B cell (primary cell): ENCODE measurements at regions not wholly inside any gene's neighbourhood (a gene's known extent, or its start where the extent isn't known, plus 50 kb on each side); places are given as distances from the start of the nearest gene placed in this dataset.

Source experiments
- ATAC-seq: fragments of 200-7000 bp; cut with Tn5 transposase; one replicate; pipeline ENCODE4 v1.10.0; 2021; ENCODE audit warnings: low read depth, mild to moderate bottlenecking, moderate number of reproducible peaks, moderate library complexity
- CTCF ChIA-PET: fragments of 350-600 bp; sonication (Branson Sonifier 250); formaldehyde crosslinking; loops from one replicate; lab custom pipeline; 2021; ENCODE audit warnings: antibody characterized with exemption, inconsistent platforms; lab: Charles Lee
- POLR2A ChIA-PET: fragments of 350-600 bp; sonication (Branson Sonifier 250); formaldehyde crosslinking; loops from one replicate; lab custom pipeline; 2021; ENCODE audit warnings: antibody characterized with exemption; lab: Charles Lee
- DNase-seq: peaks from one replicate; pipeline ENCODE4 v3.0.0; 2013
- H2AFZ ChIP-seq: 2 replicates; pipeline ENCODE4 v1.6.1; 2012; ENCODE audit warnings: mild to moderate bottlenecking, low read depth, low read length; ENCODE audit not compliant: insufficient read depth, poor library complexity, severe bottlenecking
- H3K27ac ChIP-seq, 2 donors: 1 replicate in 1 of 2; 2 replicates in 1 of 2; pipeline ENCODE4 v1.5.1; 2012 to 2013; ENCODE audit warnings: low read length in 2 of 2, mild to moderate bottlenecking in 2 of 2, moderate library complexity in 1 of 2
- H3K27me3 ChIP-seq, 4 experiments: fragments of 200-600 bp in 1 of 4; sonication (generic) in 1 of 4; replicated peaks in 1 of 4; 1 replicate in 2 of 4; 2 replicates in 2 of 4; pipeline versions ENCODE4 v1.6.1 to v1.7.0; 2013 to 2016; ENCODE audit warnings: low read length in 3 of 4, mild to moderate bottlenecking in 2 of 4, mixed read lengths in 1 of 4, moderate library complexity in 1 of 4; ENCODE audit not compliant: insufficient read depth in 4 of 4, control insufficient read depth in 3 of 4; ENCODE audit errors: control extremely low read depth in 1 of 4
- H3K36me3 ChIP-seq, 2 experiments: replicated peaks in 1 of 2; 1 replicate in 1 of 2; 2 replicates in 1 of 2; pipeline versions ENCODE4 v1.6.1 to v1.7.1; 2013; ENCODE audit warnings: low read length in 1 of 2; ENCODE audit not compliant: insufficient read depth in 2 of 2, control insufficient read depth in 1 of 2; ENCODE audit errors: control extremely low read depth in 1 of 2, extremely low read depth in 1 of 2
- H3K4me1 ChIP-seq, 2 donors: fragments of 200-600 bp in 1 of 2; sonication (generic) in 1 of 2; 1 replicate in 1 of 2; 2 replicates in 1 of 2; pipeline versions ENCODE4 v1.5.1 to v1.6.1; 2013 to 2017; ENCODE audit warnings: low read length in 2 of 2; ENCODE audit not compliant: control insufficient read depth in 2 of 2, insufficient read depth in 2 of 2
- H3K4me2 ChIP-seq: replicated peaks from 2 replicates; pipeline ENCODE3; 2012; ENCODE audit warnings: mild to moderate bottlenecking, low read depth, low read length; ENCODE audit not compliant: poor library complexity, severe bottlenecking
- H3K4me3 ChIP-seq, 5 experiments: fragments of 200-600 bp in 1 of 5; sonication (generic) in 1 of 5; 1 replicate in 3 of 5; 2 replicates in 2 of 5; pipeline versions ENCODE4 v1.5.1 to v1.7.0; 2011 to 2016; ENCODE audit warnings: low read length in 4 of 5, mild to moderate bottlenecking in 4 of 5, low read depth in 2 of 5, control low read depth in 1 of 5, moderate library complexity in 1 of 5; ENCODE audit not compliant: insufficient read depth in 1 of 5; ENCODE audit errors: control extremely low read depth in 1 of 5, extremely low read depth in 1 of 5
- H3K79me2 ChIP-seq: fragments of 200-600 bp; sonication (generic); one replicate; pipeline ENCODE4 v1.6.0; 2016; ENCODE audit warnings: low read length; ENCODE audit not compliant: control insufficient read depth, insufficient read depth
- H3K9ac ChIP-seq: fragments of 200-600 bp; sonication (generic); 2 replicates; pipeline ENCODE4 v1.6.1; 2017; ENCODE audit warnings: mild to moderate bottlenecking, low read length, moderate library complexity
- H3K9me3 ChIP-seq, 3 donors: one replicate each; pipeline versions ENCODE4 v1.6.1 to v1.7.1; 2013; ENCODE audit warnings: low read length in 2 of 3; ENCODE audit not compliant: control insufficient read depth in 2 of 3, insufficient read depth in 1 of 3; ENCODE audit errors: control extremely low read depth in 1 of 3
- H4K20me1 ChIP-seq: 2 replicates; pipeline ENCODE4 v1.6.0; 2012; ENCODE audit warnings: mild to moderate bottlenecking, low read length; ENCODE audit not compliant: insufficient read depth, control insufficient read depth, poor library complexity, severe bottlenecking
- H3K27ac Mint-ChIP-seq: one replicate; pipeline ENCODE4 v1.8.0; 2021; ENCODE audit warnings: mixed read lengths
- H3K27me3 Mint-ChIP-seq: one replicate; pipeline ENCODE4 v1.8.0; 2021; ENCODE audit warnings: mixed read lengths
- H3K4me1 Mint-ChIP-seq: one replicate; pipeline ENCODE4 v1.8.0; 2021; ENCODE audit warnings: mixed read lengths
- H3K4me3 Mint-ChIP-seq: one replicate; pipeline ENCODE4 v1.8.0; 2021; ENCODE audit warnings: mixed read lengths
- H3K9me3 Mint-ChIP-seq: one replicate; pipeline ENCODE4 v1.8.0; 2022; ENCODE audit warnings: mixed read lengths; ENCODE audit not compliant: insufficient read depth
- CTCF ChIP-seq: fragments of 200-600 bp; IDR thresholded peaks from one replicate; pipeline ENCODE4 v1.8.0; 2022; ENCODE audit warnings: antibody characterized with exemption, mild to moderate bottlenecking
- EZH2 ChIP-seq: IDR thresholded peaks from 2 replicates; pipeline ENCODE4 v1.6.1; 2012; ENCODE audit warnings: borderline replicate concordance, low read depth, mild to moderate bottlenecking, moderate library complexity, low read length; ENCODE audit not compliant: insufficient read depth, poor library complexity, severe bottlenecking
- WGBS: methylation state at CpG from one replicate; pipeline ENCODE4 v1.1.5; 2013; ENCODE audit warnings: missing lambda C conversion rate; ENCODE audit not compliant: insufficient coverage; 5-methylcytosine and 5-hydroxymethylcytosine counted together
- intact Hi-C: fragments of 100-400 bp; cut with micrococcal nuclease; formaldehyde crosslinking; loops from one replicate; pipeline ENCODE4 v1.10.0; 2022

- DNase-seq: no peak
- no peaks in the 10 kb centered on the region for H3K27me3 Mint-ChIP-seq
- no peak for TF ChIP-seq EZH2
- no peak for TF ChIP-seq CTCF
- no peak for ATAC-seq
- peaks cover 2% of the 10 kb centered on the region for H3K79me2 ChIP-seq
- intact Hi-C loops: no loop called here
- H3K9me3 ChIP-seq: peaks cover 0 to 9% (median 0%) of the 10 kb centered on the region in 3 donors
- ChIA-PET POLR2A (no interaction called here), CTCF (interaction anchor here (0.8 to 1.4 kb wide), 3 partner anchors 11 to 218 kb away, joined by 3 to 6 read pairs (median 4); no protein-coding TSS in a partner anchor)
- peak overlapping the region; percentile 28 for H3K9ac ChIP-seq
- H3K4me3 Mint-ChIP-seq: peak overlapping the region; percentile 35
- no peaks in the 10 kb centered on the region for H3K27me3 ChIP-seq
- peaks cover 20% of the 10 kb centered on the region for H4K20me1 ChIP-seq
- H3K4me3 ChIP-seq: no peak overlapping the region
- no peak overlapping the region for H3K27ac Mint-ChIP-seq
- H3K36me3 ChIP-seq: no peaks in the 10 kb centered on the region
- 56% methylated on average over 5 of the region's 8 CpGs for WGBS
- H3K4me1 ChIP-seq: peaks cover 17 to 25% of the 10 kb centered on the region in 2 donors
- peak overlapping the region in 1 of 2 donors; percentile 58 for H3K27ac ChIP-seq
- no peaks in the 10 kb centered on the region for H3K9me3 Mint-ChIP-seq
- peak overlapping the region; percentile 46 for H3K4me2 ChIP-seq
- H2AFZ ChIP-seq: no peak overlapping the region
- H3K4me1 Mint-ChIP-seq: peaks cover 50% of the 10 kb centered on the region
Measured at GRCh38 chr14:71539650-71540285, 392.5 kb upstream of the RGS6 start.

GRCh38 chr14:71541271-71541670 is 391.0 kb upstream of the RGS6 start:
- Histone ChIP-seq H3K4me2 (no peak overlapping the region), H3K79me2 (peaks cover 12% of the 10 kb centered on the region), H3K36me3 (no peaks in the 10 kb centered on the region), H3K4me3 (no peak overlapping the region), H3K27ac (peak overlapping the region in 1 of 2 donors; percentile 71), H2AFZ (no peak overlapping the region), H3K4me1 (peaks cover 17 to 25% of the 10 kb centered on the region in 2 donors), H4K20me1 (peaks cover 20% of the 10 kb centered on the region), H3K9ac (no peak overlapping the region), H3K27me3 (no peaks in the 10 kb centered on the region), H3K9me3 (peaks cover 0 to 9% (median 0%) of the 10 kb centered on the region in 3 donors)
- Mint-ChIP-seq H3K27me3 (no peaks in the 10 kb centered on the region), H3K9me3 (no peaks in the 10 kb centered on the region), H3K4me1 (peaks cover 44% of the 10 kb centered on the region), H3K27ac (no peak overlapping the region), H3K4me3 (no peak overlapping the region)
- no peak for ATAC-seq
- 86% methylated on average over 1 of the region's 3 CpGs for WGBS
- CTCF ChIA-PET: interaction anchor here (1.3 kb wide), 1 partner anchor 231 kb away, joined by 3 read pairs; no protein-coding TSS in a partner anchor
- no peak for TF ChIP-seq EZH2
- no peak for TF ChIP-seq CTCF
- intact Hi-C loops: no loop called here
- no peak for DNase-seq
- POLR2A ChIA-PET: no interaction called here
